ENCODE measurements at regions not wholly inside any gene's neighbourhood (a gene's known extent, or its start where the extent isn't known, plus 50 kb on each side); places are given as distances from the start of the nearest gene placed in this dataset.

DNA sequence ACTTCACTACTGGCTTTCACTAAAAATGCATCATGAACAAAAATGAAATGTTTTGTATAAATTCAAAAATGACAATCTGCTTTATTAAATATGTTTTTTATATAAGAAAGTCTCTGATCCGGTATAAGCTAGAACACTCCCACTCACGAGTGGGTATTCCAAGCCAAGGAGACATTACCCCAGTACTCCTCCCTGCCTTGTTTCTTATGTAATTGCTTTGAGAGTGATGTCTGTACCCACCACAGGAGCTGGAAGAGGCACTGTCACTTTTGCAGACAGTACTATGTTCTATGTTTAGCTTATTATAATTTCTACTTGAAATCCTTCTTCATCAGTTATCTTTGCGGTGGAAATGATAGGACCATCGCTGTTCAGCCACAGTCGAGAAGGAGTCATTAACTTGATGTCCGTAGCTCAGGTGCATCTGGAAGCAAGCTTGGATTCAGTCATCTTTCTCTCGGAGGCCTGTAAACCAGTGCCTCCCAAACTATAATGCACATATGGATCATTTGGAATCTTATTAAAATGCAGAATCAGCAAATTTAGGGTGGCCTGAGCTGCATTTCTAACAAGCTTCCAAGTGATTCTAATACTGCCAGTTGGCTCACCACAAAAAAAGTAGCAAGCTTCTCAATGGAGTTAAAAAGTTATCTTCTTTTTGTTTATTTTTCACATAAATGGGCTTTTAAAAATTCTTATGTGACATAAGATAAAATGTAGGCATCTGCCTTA, 396.4 kb downstream of the GRIA2 start:
- DNase-seq, result no peak
- H3K27me3 Mint-ChIP-seq (ENCODE audit: low read depth), result no peaks in the 10 kb centered on the region
- CTCF ChIA-PET, result no interaction called here
- no peak overlapping the region for H3K4me3 Mint-ChIP-seq
- H3K36me3 Mint-ChIP-seq (ENCODE audit: low read depth), result no peaks in the 10 kb centered on the region
- H3K9me3 Mint-ChIP-seq, result no peaks in the 10 kb centered on the region
- intact Hi-C loops (cut with micrococcal nuclease), result no loop called here
- no peaks in the 10 kb centered on the region for H3K4me1 Mint-ChIP-seq (ENCODE audit: low read depth)
- no peak overlapping the region for H3K27ac Mint-ChIP-seq

DNA sequence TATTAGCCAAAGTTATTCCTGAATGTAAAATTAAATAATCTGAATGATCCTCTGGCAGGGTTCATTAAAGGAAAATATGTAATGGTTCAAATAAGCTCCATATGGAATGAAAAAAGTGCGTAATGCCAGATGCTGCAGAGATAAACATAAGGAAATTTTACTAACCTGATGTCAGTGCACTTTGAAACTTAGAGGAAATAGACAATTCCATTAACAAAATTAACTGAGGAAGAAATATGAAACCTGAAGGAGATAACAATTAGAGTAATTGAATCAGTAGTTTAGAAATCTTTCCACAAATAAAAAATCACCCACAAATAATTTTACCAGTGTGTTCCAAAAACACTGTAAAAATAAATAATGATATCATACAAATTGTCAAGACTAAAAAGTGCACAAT, 387.5 kb downstream of the GRIA2 start:
- intact Hi-C loops (cut with micrococcal nuclease), result no loop called here
- DNase-seq, result no peak
- Mint-ChIP-seq H3K36me3 (ENCODE audit: low read depth) (no peaks in the 10 kb centered on the region), H3K27me3 (ENCODE audit: low read depth) (no peaks in the 10 kb centered on the region), H3K27ac (no peak overlapping the region), H3K4me3 (no peak overlapping the region), H3K4me1 (ENCODE audit: low read depth) (no peaks in the 10 kb centered on the region), H3K9me3 (peaks cover 1% of the 10 kb centered on the region)
- CTCF ChIA-PET, result interaction anchor here (0.6 kb wide), 1 partner anchor 53 kb away, joined by 3 read pairs; no protein-coding TSS in a partner anchor

DNA sequence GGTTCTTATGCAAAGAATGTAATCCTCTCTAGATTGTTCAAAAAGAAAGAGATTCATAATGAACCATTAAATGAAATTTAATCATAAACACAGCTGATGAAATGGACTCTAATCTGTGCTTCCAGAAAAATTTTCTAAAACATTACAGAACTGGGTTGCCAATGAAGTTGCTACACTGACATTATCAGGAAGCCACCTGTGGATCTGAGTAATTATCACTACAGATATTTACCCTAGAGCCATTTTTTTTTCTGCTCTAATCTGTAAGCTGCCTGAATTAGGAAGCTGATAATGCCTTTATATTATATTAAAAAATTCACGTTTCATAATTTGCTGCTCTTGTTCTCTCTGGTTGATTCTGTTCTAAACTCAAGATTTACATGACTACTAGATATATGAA, 380.1 kb downstream of the GRIA2 start:
- Mint-ChIP-seq H3K27me3 (ENCODE audit: low read depth) (no peaks in the 10 kb centered on the region), H3K9me3 (no peaks in the 10 kb centered on the region), H3K4me3 (no peak overlapping the region), H3K27ac (no peak overlapping the region), H3K4me1 (ENCODE audit: low read depth) (no peaks in the 10 kb centered on the region), H3K36me3 (ENCODE audit: low read depth) (no peaks in the 10 kb centered on the region)
- intact Hi-C loops (cut with micrococcal nuclease), result no loop called here
- CTCF ChIA-PET, result no interaction called here
- no peak for DNase-seq

- Mint-ChIP-seq H3K36me3 (ENCODE audit: low read depth) (no peaks in the 10 kb centered on the region), H3K4me1 (ENCODE audit: low read depth) (no peaks in the 10 kb centered on the region), H3K27ac (no peak overlapping the region), H3K9me3 (no peaks in the 10 kb centered on the region), H3K27me3 (ENCODE audit: low read depth) (no peaks in the 10 kb centered on the region), H3K4me3 (no peak overlapping the region)
- intact Hi-C loops (cut with micrococcal nuclease), result no loop called here
- DNase-seq, result no peak
- CTCF ChIA-PET, result no interaction called here
Observed at GRCh38 chr4:157591245-157591644, 370.7 kb downstream of the GRIA2 start.

DNA sequence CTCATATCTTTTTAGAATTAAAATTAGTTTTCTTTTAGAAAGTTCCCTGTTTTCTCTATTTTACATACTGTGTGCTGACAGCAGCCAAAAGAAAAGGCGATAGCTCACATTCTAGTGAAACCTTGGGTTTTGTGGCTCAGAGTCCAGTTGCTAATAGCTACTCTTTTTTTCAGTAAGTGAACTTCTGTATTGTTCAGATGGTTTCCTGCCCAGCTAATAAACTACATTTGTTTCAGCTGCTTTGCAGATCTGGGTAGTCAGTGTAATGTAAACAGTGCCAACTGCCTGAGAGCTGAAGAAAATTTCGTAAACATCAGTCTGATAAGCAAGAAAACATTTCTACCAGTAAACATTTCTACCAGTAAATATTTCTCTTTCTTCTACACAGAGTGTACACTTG, 370.2 kb downstream of the GRIA2 start:
- intact Hi-C loops (cut with micrococcal nuclease), result no loop called here

GRCh38 chr4:157587681-157588423, 367.3 kb downstream of the GRIA2 start:
- Mint-ChIP-seq H3K4me1 (ENCODE audit: low read depth) (no peaks in the 10 kb centered on the region), H3K27me3 (ENCODE audit: low read depth) (no peaks in the 10 kb centered on the region), H3K36me3 (ENCODE audit: low read depth) (no peaks in the 10 kb centered on the region), H3K4me3 (no peak overlapping the region), H3K27ac (no peak overlapping the region), H3K9me3 (peaks cover 2% of the 10 kb centered on the region)
- intact Hi-C loops (cut with micrococcal nuclease), result no loop called here
- CTCF ChIA-PET, result no interaction called here
- no peak for DNase-seq

More for the DNA sequence above, 370.2 kb downstream of the GRIA2 start:
- no peak overlapping the region for H3K27ac Mint-ChIP-seq
- no peak for DNase-seq
- H3K9me3 Mint-ChIP-seq, result no peaks in the 10 kb centered on the region
- H3K4me1 Mint-ChIP-seq (ENCODE audit: low read depth), result no peaks in the 10 kb centered on the region
- no peak overlapping the region for H3K4me3 Mint-ChIP-seq
- H3K27me3 Mint-ChIP-seq (ENCODE audit: low read depth), result no peaks in the 10 kb centered on the region
- no peaks in the 10 kb centered on the region for H3K36me3 Mint-ChIP-seq (ENCODE audit: low read depth)
- CTCF ChIA-PET, result no interaction called here

GRCh38 chr4:157582141-157582540, 361.6 kb downstream of the GRIA2 start:
- Mint-ChIP-seq H3K9me3 (peaks cover 9% of the 10 kb centered on the region), H3K27me3 (ENCODE audit: low read depth) (no peaks in the 10 kb centered on the region), H3K36me3 (ENCODE audit: low read depth) (no peaks in the 10 kb centered on the region), H3K4me3 (no peak overlapping the region), H3K27ac (no peak overlapping the region), H3K4me1 (ENCODE audit: low read depth) (no peaks in the 10 kb centered on the region)
- CTCF ChIA-PET, result no interaction called here
- DNase-seq, result no peak
- intact Hi-C loops (cut with micrococcal nuclease), result no loop called here

DNA sequence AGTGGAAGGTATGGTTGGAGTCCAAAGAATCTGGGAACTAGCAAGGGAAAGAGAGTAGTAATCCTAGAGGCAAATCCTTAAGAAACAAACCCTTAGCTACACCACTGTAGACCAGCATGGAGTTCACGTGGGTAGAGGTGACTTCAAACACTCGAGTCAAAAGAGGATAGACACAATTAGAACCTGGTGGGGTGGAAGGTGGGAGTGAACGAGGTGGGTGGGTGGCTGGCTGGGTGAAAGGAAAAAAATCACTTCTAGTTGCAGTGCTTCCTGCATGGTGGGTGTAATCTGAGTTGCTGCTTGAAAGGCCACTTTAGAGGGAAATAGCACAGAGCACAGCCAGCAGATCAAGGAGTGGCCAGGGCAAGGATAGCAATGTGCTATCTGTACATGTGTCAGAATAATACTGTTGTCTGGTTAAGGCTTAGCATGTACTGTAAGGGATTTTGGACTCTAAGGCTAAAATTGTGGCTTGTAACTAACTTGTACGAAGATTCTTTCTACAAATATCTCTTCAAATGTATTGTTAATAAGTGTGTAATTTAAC, 356.2 kb downstream of the GRIA2 start:
- Mint-ChIP-seq H3K27ac (no peak overlapping the region), H3K4me1 (ENCODE audit: low read depth) (no peaks in the 10 kb centered on the region), H3K27me3 (ENCODE audit: low read depth) (no peaks in the 10 kb centered on the region), H3K4me3 (no peak overlapping the region), H3K36me3 (ENCODE audit: low read depth) (no peaks in the 10 kb centered on the region), H3K9me3 (peaks cover 3% of the 10 kb centered on the region)
- intact Hi-C loops (cut with micrococcal nuclease), result no loop called here
- no peak for DNase-seq
- CTCF ChIA-PET, result no interaction called here

- Mint-ChIP-seq H3K9me3 (no peaks in the 10 kb centered on the region), H3K27ac (no peak overlapping the region), H3K4me3 (no peak overlapping the region), H3K27me3 (ENCODE audit: low read depth) (no peaks in the 10 kb centered on the region), H3K36me3 (ENCODE audit: low read depth) (no peaks in the 10 kb centered on the region), H3K4me1 (ENCODE audit: low read depth) (no peaks in the 10 kb centered on the region)
- intact Hi-C loops (cut with micrococcal nuclease), result no loop called here
- DNase-seq, result no peak
- CTCF ChIA-PET, result no interaction called here
Observed at GRCh38 chr4:157575339-157575738, 354.8 kb downstream of the GRIA2 start.

GRCh38 chr4:157574606-157575005, 354.1 kb downstream of the GRIA2 start:
- DNase-seq, result no peak
- intact Hi-C loops (cut with micrococcal nuclease), result no loop called here
- no peaks in the 10 kb centered on the region for H3K9me3 Mint-ChIP-seq
- H3K27me3 Mint-ChIP-seq (ENCODE audit: low read depth), result no peaks in the 10 kb centered on the region
- no peak overlapping the region for H3K27ac Mint-ChIP-seq
- H3K4me3 Mint-ChIP-seq, result no peak overlapping the region
- CTCF ChIA-PET, result no interaction called here
- no peaks in the 10 kb centered on the region for H3K36me3 Mint-ChIP-seq (ENCODE audit: low read depth)
- H3K4me1 Mint-ChIP-seq (ENCODE audit: low read depth), result no peaks in the 10 kb centered on the region

DNA sequence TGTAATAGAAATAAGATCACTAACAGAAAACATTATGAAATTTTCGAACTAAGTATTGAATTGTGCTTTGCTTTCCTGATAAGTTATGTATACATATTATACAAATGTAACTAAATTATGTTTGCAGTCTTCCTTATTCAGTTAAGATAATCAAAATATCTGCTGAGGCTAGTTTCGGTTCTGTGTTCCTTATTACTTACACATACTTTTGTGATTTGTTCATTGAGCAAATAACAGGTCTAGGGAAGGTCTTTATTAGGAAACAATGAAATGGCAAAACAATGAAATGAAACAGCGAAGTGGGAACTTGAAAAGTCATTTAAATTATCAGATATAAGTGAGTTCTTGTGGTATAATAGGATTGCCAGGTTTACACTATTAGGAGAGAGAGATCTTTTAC, 352.4 kb downstream of the GRIA2 start:
- no peak for DNase-seq
- Mint-ChIP-seq H3K9me3 (no peaks in the 10 kb centered on the region), H3K4me3 (no peak overlapping the region), H3K36me3 (ENCODE audit: low read depth) (no peaks in the 10 kb centered on the region), H3K4me1 (ENCODE audit: low read depth) (no peaks in the 10 kb centered on the region), H3K27me3 (ENCODE audit: low read depth) (no peaks in the 10 kb centered on the region), H3K27ac (no peak overlapping the region)
- CTCF ChIA-PET, result no interaction called here
- intact Hi-C loops (cut with micrococcal nuclease), result no loop called here

GRCh38 chr4:157572284-157572683, 351.8 kb downstream of the GRIA2 start:
- Mint-ChIP-seq H3K36me3 (ENCODE audit: low read depth) (no peaks in the 10 kb centered on the region), H3K9me3 (no peaks in the 10 kb centered on the region), H3K4me1 (ENCODE audit: low read depth) (no peaks in the 10 kb centered on the region), H3K27ac (no peak overlapping the region), H3K27me3 (ENCODE audit: low read depth) (no peaks in the 10 kb centered on the region), H3K4me3 (no peak overlapping the region)
- CTCF ChIA-PET, result no interaction called here
- intact Hi-C loops (cut with micrococcal nuclease), result no loop called here
- no peak for DNase-seq

DNA sequence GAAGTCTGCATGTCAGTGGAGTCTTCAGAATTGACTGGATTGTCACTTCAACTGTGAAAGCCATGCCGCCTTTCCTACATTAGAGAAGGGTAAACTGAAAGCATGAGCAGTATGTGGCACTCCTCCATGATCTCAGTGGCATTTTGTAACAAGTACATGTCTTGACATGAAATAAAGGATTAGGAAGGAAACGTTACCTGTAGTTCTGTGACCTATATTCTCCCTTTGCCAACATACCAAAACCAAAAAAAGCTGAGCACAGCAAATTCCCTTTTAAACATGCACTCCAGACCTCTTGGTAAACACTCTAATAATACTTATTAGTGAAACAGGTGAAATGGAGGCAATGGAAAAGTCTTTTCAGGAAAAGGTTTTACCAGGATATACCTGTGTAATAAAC, 344.2 kb downstream of the GRIA2 start:
- Mint-ChIP-seq H3K9me3 (no peaks in the 10 kb centered on the region), H3K27ac (no peak overlapping the region), H3K4me3 (no peak overlapping the region), H3K4me1 (ENCODE audit: low read depth) (no peaks in the 10 kb centered on the region), H3K36me3 (ENCODE audit: low read depth) (no peaks in the 10 kb centered on the region), H3K27me3 (ENCODE audit: low read depth) (no peaks in the 10 kb centered on the region)
- intact Hi-C loops (cut with micrococcal nuclease), result no loop called here
- DNase-seq, result no peak
- CTCF ChIA-PET, result no interaction called here

Data from activated naive CD4-positive, alpha-beta T cell treated with anti-CD3 and anti-CD28 coated beads for 36 hours (primary cell).